ENCODE measurements at regions not wholly inside any gene's neighbourhood (a gene's known extent, or its start where the extent isn't known, plus 50 kb on each side); places are given as distances from the start of the nearest gene placed in this dataset.

GRCh38 chr9:12882430-12882829 is 107.6 kb downstream of the LURAP1L start:
- no peaks in the 10 kb centered on the region for H3K4me1 ChIP-seq (ENCODE audit: control insufficient read depth in 2 of 2, insufficient read depth in 2 of 2, low read length in 2 of 2)
- no peak overlapping the region for H3K9ac ChIP-seq (ENCODE audit: low read length)
- Mint-ChIP-seq H3K9me3 (ENCODE audit: insufficient read depth) (peaks cover 7% of the 10 kb centered on the region), H3K27me3 (no peaks in the 10 kb centered on the region), H3K4me1 (no peaks in the 10 kb centered on the region), H3K27ac (no peak overlapping the region), H3K4me3 (no peak overlapping the region)
- H4K20me1 ChIP-seq (ENCODE audit: control insufficient read depth, insufficient read depth, low read length, poor library complexity, severe bottlenecking) = no peaks in the 10 kb centered on the region
- intact Hi-C loops (cut with micrococcal nuclease) = no loop called here
- ATAC-seq (ENCODE audit: low read depth) (no peak), DNase-seq (no peak)
- H2AFZ ChIP-seq (ENCODE audit: insufficient read depth, low read depth, low read length, poor library complexity, severe bottlenecking) = no peak overlapping the region
- no CpG with 5 or more reads among the region's 2 CpGs for WGBS (ENCODE audit: insufficient coverage)
- TF ChIP-seq, protein P1, sequence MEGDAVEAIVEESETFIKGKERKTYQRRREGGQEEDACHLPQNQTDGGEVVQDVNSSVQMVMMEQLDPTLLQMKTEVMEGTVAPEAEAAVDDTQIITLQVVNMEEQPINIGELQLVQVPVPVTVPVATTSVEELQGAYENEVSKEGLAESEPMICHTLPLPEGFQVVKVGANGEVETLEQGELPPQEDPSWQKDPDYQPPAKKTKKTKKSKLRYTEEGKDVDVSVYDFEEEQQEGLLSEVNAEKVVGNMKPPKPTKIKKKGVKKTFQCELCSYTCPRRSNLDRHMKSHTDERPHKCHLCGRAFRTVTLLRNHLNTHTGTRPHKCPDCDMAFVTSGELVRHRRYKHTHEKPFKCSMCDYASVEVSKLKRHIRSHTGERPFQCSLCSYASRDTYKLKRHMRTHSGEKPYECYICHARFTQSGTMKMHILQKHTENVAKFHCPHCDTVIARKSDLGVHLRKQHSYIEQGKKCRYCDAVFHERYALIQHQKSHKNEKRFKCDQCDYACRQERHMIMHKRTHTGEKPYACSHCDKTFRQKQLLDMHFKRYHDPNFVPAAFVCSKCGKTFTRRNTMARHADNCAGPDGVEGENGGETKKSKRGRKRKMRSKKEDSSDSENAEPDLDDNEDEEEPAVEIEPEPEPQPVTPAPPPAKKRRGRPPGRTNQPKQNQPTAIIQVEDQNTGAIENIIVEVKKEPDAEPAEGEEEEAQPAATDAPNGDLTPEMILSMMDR (IDR thresholded peaks at IDR 0.05) = no peak
- no peak for TF ChIP-seq EZH2 (IDR thresholded peaks at IDR 0.05; ENCODE audit: borderline replicate concordance, insufficient read depth, low read depth, low read length, poor library complexity, severe bottlenecking)
- no peak overlapping the region for H3K27ac ChIP-seq (ENCODE audit: low read length in 2 of 2)
- no peaks in the 10 kb centered on the region for H3K9me3 ChIP-seq (ENCODE audit: control extremely low read depth in 1 of 3, control insufficient read depth in 2 of 3, insufficient read depth in 1 of 3, low read length in 2 of 3)
- H3K4me2 ChIP-seq (replicated peaks; ENCODE audit: low read depth, low read length, poor library complexity, severe bottlenecking) = no peak overlapping the region
- H3K79me2 ChIP-seq (ENCODE audit: control insufficient read depth, insufficient read depth, low read length) = no peaks in the 10 kb centered on the region
- no peaks in the 10 kb centered on the region for H3K27me3 ChIP-seq (replicated peaks in 1 of 4; ENCODE audit: control extremely low read depth in 1 of 4, control insufficient read depth in 3 of 4, insufficient read depth in 4 of 4, low read length in 3 of 4)
- H3K36me3 ChIP-seq (replicated peaks in 1 of 2; ENCODE audit: control extremely low read depth in 1 of 2, control insufficient read depth in 1 of 2, extremely low read depth in 1 of 2, insufficient read depth in 2 of 2, low read length in 1 of 2) = no peaks in the 10 kb centered on the region
- ChIA-PET CTCF (no interaction called here), POLR2A (no interaction called here)
- no peak overlapping the region for H3K4me3 ChIP-seq (ENCODE audit: control extremely low read depth in 1 of 5, extremely low read depth in 1 of 5, insufficient read depth in 1 of 5, low read depth in 2 of 5, low read length in 4 of 5)

DNA sequence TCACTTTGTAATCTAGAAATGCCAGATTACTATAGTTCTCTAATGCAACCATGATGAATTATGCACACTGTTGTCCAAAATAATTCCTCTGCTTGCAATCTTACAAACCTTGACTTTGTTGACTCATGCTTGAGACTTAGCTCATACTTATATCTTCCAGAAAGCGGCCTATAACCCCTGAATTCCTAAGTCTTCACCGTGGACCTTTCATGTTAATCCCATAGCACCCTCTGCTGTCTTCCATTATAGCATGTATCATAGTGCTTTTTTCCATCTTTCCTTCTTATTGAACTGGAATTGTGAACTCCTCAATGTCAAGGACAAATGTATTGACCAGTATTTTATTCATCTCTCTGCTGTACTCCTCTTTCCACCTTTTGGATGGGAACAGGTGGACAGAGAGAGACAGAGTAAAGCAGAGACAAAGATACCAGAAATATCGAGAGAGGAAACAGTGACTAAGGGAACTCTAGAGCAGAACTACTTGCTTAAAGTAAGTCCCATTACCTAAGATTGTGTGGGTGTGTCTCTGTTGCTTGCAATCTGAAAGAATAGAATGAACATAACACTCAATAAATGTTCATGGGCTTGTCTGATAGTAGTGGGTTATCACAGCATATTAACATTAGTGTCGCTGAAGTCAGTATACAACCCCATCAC is 110.0 kb downstream of the LURAP1L start:
- Histone ChIP-seq H3K79me2 (ENCODE audit: control insufficient read depth, insufficient read depth, low read length) (no peaks in the 10 kb centered on the region), H3K4me3 (ENCODE audit: control extremely low read depth in 1 of 5, extremely low read depth in 1 of 5, insufficient read depth in 1 of 5, low read depth in 2 of 5, low read length in 4 of 5) (no peak overlapping the region), H3K9me3 (ENCODE audit: control extremely low read depth in 1 of 3, control insufficient read depth in 2 of 3, insufficient read depth in 1 of 3, low read length in 2 of 3) (no peaks in the 10 kb centered on the region), H3K9ac (ENCODE audit: low read length) (no peak overlapping the region), H3K4me2 (replicated peaks; ENCODE audit: low read depth, low read length, poor library complexity, severe bottlenecking) (no peak overlapping the region), H3K36me3 (replicated peaks in 1 of 2; ENCODE audit: control extremely low read depth in 1 of 2, control insufficient read depth in 1 of 2, extremely low read depth in 1 of 2, insufficient read depth in 2 of 2, low read length in 1 of 2) (no peaks in the 10 kb centered on the region), H3K27me3 (replicated peaks in 1 of 4; ENCODE audit: control extremely low read depth in 1 of 4, control insufficient read depth in 3 of 4, insufficient read depth in 4 of 4, low read length in 3 of 4) (no peaks in the 10 kb centered on the region), H2AFZ (ENCODE audit: insufficient read depth, low read depth, low read length, poor library complexity, severe bottlenecking) (no peak overlapping the region), H3K27ac (ENCODE audit: low read length in 2 of 2) (no peak overlapping the region), H3K4me1 (ENCODE audit: control insufficient read depth in 2 of 2, insufficient read depth in 2 of 2, low read length in 2 of 2) (no peaks in the 10 kb centered on the region), H4K20me1 (ENCODE audit: control insufficient read depth, insufficient read depth, low read length, poor library complexity, severe bottlenecking) (no peaks in the 10 kb centered on the region)
- Mint-ChIP-seq H3K27ac (no peak overlapping the region), H3K9me3 (ENCODE audit: insufficient read depth) (peaks cover 7% of the 10 kb centered on the region), H3K4me3 (no peak overlapping the region), H3K4me1 (no peaks in the 10 kb centered on the region), H3K27me3 (no peaks in the 10 kb centered on the region)
- WGBS (ENCODE audit: insufficient coverage) = 91% methylated on average over 2 of the region's 4 CpGs
- intact Hi-C loops (cut with micrococcal nuclease) = no loop called here
- CTCF ChIA-PET = no interaction called here
- ATAC-seq (ENCODE audit: low read depth) (no peak), DNase-seq (no peak)
- no peak for TF ChIP-seq EZH2 (IDR thresholded peaks at IDR 0.05; ENCODE audit: borderline replicate concordance, insufficient read depth, low read depth, low read length, poor library complexity, severe bottlenecking)
- TF ChIP-seq, protein P1 (IDR thresholded peaks at IDR 0.05) = no peak
- POLR2A ChIA-PET = no interaction called here

Measured in B cell (primary cell).